Retinal pigment epithelial cell (primary cell): ENCODE measurements at regions not wholly inside any gene's neighbourhood (a gene's known extent, or its start where the extent isn't known, plus 50 kb on each side); places are given as distances from the start of the nearest gene placed in this dataset.

Experiments used
- DNase-seq: peaks from one replicate; pipeline ENCODE4 v3.0.0-alpha.2; 2010; ENCODE audit warnings: low read depth
- H3K4me3 ChIP-seq: 2 replicates; pipeline ENCODE4 v1.5.1; 2011; ENCODE audit warnings: mild to moderate bottlenecking, low read length, control low read depth, moderate library complexity
- TF ChIP-seq, protein P1 (sequence below): conservative IDR thresholded peaks from 2 replicates; pipeline ENCODE4 v1.5.1; 2011; ENCODE audit warnings: low read depth, low read length, control low read depth, inconsistent platforms

- DNase-seq, result no peak
Measured at GRCh38 chr6:117028256-117028655, 151.2 kb downstream of the RFX6 start.

GRCh38 chr6:117034547-117034946 lies 157.5 kb downstream of the RFX6 start:
- TF ChIP-seq, protein P1, sequence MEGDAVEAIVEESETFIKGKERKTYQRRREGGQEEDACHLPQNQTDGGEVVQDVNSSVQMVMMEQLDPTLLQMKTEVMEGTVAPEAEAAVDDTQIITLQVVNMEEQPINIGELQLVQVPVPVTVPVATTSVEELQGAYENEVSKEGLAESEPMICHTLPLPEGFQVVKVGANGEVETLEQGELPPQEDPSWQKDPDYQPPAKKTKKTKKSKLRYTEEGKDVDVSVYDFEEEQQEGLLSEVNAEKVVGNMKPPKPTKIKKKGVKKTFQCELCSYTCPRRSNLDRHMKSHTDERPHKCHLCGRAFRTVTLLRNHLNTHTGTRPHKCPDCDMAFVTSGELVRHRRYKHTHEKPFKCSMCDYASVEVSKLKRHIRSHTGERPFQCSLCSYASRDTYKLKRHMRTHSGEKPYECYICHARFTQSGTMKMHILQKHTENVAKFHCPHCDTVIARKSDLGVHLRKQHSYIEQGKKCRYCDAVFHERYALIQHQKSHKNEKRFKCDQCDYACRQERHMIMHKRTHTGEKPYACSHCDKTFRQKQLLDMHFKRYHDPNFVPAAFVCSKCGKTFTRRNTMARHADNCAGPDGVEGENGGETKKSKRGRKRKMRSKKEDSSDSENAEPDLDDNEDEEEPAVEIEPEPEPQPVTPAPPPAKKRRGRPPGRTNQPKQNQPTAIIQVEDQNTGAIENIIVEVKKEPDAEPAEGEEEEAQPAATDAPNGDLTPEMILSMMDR, result no peak
- DNase-seq, result no peak
- H3K4me3 ChIP-seq, result no peak overlapping the region

More at GRCh38 chr6:117028256-117028655, 151.2 kb downstream of the RFX6 start:
- H3K4me3 ChIP-seq, result no peak overlapping the region
- TF ChIP-seq, protein P1, result no peak

GRCh38 chr6:117034971-117035370 lies 157.9 kb downstream of the RFX6 start:
- no peak for DNase-seq
- no peak overlapping the region for H3K4me3 ChIP-seq
- TF ChIP-seq, protein P1, result no peak

DNA sequence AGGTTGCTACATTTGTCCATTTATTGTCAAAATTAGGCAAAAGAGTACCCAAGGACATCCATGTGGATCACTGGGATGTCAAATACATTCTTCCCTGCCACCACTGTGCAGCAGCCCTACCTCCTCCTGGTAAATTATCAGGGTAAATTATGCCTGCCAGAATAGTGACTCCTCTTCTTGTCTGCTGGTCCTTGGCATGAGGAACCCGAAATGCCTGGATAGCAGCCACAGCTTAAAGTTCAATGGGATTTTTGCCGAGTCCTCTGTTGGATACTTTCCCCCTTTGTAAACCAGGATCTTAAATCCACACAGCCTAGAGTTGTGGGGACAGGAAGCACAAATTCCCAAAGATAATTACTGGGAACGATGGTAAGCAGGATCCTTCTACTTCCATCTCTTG lies 173.3 kb downstream of the RFX6 start:
- H3K4me3 ChIP-seq, result no peak overlapping the region
- TF ChIP-seq, protein P1, result no peak
- DNase-seq, result no peak

DNA sequence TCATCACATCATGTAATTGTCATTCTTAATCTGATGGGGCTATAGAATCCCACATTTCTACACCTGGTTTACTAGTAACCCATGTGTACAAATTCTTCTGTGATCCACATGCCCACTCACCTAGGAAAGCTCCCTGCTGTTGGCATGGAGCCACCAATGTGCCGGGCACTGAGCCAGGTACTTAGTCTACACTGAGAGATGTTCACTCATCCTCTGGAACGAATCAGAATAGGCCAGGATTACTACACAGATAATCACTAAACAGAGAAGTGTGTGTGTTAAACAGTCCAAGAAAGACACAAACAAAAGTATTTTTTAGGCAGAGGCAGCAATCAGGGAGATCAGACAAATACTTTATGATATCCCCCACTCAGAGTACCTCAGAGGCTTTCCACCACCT lies 193.2 kb upstream of the VGLL2 start:
- H3K4me3 ChIP-seq, result no peak overlapping the region
- no peak for DNase-seq
- TF ChIP-seq, protein P1, result no peak

- TF ChIP-seq, protein P1, result no peak
- H3K4me3 ChIP-seq, result no peak overlapping the region
- DNase-seq, result no peak
Measured at GRCh38 chr6:117072781-117073180, 192.6 kb upstream of the VGLL2 start.

DNA sequence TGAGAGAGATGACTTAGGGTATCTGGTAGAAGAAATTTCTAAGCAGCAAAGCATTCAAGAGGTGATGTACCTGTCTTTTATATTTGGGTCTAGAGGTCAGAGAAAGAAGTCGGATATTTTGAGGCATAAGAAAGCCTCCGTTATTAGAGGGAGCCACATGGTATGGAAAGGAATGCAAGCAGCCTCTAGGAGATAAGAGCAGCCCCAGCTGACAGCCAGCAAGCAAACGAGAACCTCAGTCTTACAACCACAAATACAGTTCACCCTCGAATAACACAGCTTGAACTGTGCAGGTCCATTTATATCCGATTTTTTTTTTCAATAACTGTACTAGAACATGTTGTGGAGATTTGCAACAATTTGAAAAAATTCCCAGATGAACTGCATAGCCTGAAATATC lies 190.7 kb upstream of the VGLL2 start:
- no peak for DNase-seq
- TF ChIP-seq, protein P1, result no peak
- H3K4me3 ChIP-seq, result no peak overlapping the region
